ENCODE measurements at regions not wholly inside any gene's neighbourhood (a gene's known extent, or its start where the extent isn't known, plus 50 kb on each side); places are given as distances from the start of the nearest gene placed in this dataset.
"Not testable (repeated sequence)": the region's sequence is repeated elsewhere in the genome, so short reads cannot be mapped to it uniquely, and the experiment has no call there.

GRCh38 chr7:6934981-6935380 is 108.9 kb upstream of the CCZ1B start:
- no peaks in the 10 kb centered on the region for H3K36me3 ChIP-seq
- H3K4me1 ChIP-seq, result no peaks in the 10 kb centered on the region
- intact Hi-C loops (cut with DNase I), result no loop called here
- H3K4me3 ChIP-seq, result no peak overlapping the region
- H3K27me3 ChIP-seq, result no peaks in the 10 kb centered on the region
- TF ChIP-seq EP300 (IDR thresholded peaks at IDR 0.05) (no peak), POLR2AphosphoS5 (IDR thresholded peaks at IDR 0.05) (no peak), POLR2A (IDR thresholded peaks at IDR 0.05) (no peak)
- TF ChIP-seq, protein P1, sequence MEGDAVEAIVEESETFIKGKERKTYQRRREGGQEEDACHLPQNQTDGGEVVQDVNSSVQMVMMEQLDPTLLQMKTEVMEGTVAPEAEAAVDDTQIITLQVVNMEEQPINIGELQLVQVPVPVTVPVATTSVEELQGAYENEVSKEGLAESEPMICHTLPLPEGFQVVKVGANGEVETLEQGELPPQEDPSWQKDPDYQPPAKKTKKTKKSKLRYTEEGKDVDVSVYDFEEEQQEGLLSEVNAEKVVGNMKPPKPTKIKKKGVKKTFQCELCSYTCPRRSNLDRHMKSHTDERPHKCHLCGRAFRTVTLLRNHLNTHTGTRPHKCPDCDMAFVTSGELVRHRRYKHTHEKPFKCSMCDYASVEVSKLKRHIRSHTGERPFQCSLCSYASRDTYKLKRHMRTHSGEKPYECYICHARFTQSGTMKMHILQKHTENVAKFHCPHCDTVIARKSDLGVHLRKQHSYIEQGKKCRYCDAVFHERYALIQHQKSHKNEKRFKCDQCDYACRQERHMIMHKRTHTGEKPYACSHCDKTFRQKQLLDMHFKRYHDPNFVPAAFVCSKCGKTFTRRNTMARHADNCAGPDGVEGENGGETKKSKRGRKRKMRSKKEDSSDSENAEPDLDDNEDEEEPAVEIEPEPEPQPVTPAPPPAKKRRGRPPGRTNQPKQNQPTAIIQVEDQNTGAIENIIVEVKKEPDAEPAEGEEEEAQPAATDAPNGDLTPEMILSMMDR (IDR thresholded peaks at IDR 0.05), result no peak
- no peak overlapping the region for H3K27ac ChIP-seq
- no peaks in the 10 kb centered on the region for H3K9me3 ChIP-seq
- no peak for DNase-seq
- WGBS, 2 donors, result 93 to 94% methylated on average over 21 of the region's 21 CpGs

DNA sequence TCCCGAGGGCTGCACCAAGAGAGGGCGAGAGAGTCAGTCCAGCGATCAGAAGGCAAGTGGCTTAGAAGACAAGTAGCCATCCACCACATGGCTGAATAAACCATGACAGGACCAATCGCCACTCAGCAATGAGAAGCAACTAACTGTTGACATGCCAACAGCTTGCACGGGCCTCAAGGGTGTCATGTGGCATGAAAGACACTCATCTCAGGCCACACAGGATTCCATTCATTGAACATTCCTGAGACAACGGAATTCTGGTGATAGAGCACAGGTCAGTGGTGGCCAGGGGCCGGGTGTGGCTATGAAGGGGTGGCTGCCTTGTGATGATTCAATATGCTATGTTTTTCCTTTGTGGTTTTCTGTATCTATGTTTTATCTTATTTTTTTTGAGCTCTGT is 110.6 kb upstream of the CCZ1B start:
- H3K27me3 ChIP-seq; H3K4me1 ChIP-seq; intact Hi-C loops (cut with DNase I); DNase-seq; H3K27ac ChIP-seq; H3K36me3 ChIP-seq; H3K4me3 ChIP-seq; H3K9me3 ChIP-seq: not testable (repeated sequence)
- 89 to 90% methylated on average over 7 of the region's 7 CpGs for WGBS, 2 donors

GRCh38 chr7:6937746-6938145 is 111.7 kb upstream of the CCZ1B start:
- H3K36me3 ChIP-seq; H3K9me3 ChIP-seq; intact Hi-C loops (cut with DNase I); DNase-seq; H3K4me1 ChIP-seq; H3K27ac ChIP-seq; H3K4me3 ChIP-seq; H3K27me3 ChIP-seq: not testable (repeated sequence)
- 84 to 88% methylated on average over 8 to 9 of the region's 9 CpGs for WGBS, 2 donors

DNA sequence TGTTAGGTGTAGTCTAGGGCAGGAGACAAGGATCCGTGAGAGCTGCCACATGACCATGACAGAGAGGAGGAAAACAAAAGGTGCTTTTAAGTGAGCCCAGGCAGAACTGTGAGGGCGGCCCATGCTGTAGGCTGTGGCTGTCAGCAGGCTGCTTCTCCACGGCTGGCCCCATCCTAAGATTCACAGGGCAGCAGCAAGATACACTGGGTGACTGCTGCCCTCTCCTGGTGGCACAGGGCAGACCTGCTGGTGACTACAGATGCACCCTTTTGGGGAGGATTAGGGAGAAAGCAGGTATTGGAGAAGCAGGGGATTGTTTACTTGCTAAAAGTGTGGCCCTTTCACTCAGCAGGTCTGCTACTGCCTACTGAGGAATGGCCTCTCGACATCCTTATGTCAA is 112.2 kb upstream of the CCZ1B start:
- H3K9me3 ChIP-seq; H3K27ac ChIP-seq; H3K4me3 ChIP-seq; H3K36me3 ChIP-seq; intact Hi-C loops (cut with DNase I); H3K27me3 ChIP-seq; H3K4me1 ChIP-seq; DNase-seq: not testable (repeated sequence)
- WGBS, 2 donors, result 18 to 22% methylated on average over 4 of the region's 4 CpGs
- TF ChIP-seq, protein P1 (IDR thresholded peaks at IDR 0.05), result peak in 1 of 4 experiments; percentile 40

GRCh38 chr7:6939126-6939525 is 113.1 kb upstream of the CCZ1B start:
- H3K36me3 ChIP-seq; H3K27ac ChIP-seq; H3K4me3 ChIP-seq; DNase-seq; intact Hi-C loops (cut with DNase I); H3K9me3 ChIP-seq; H3K27me3 ChIP-seq; H3K4me1 ChIP-seq: not testable (repeated sequence)
- 84 to 92% methylated on average over 11 of the region's 11 CpGs for WGBS, 2 donors

- H3K27me3 ChIP-seq; intact Hi-C loops (cut with DNase I); H3K36me3 ChIP-seq; H3K9me3 ChIP-seq; H3K27ac ChIP-seq; H3K4me1 ChIP-seq; H3K4me3 ChIP-seq; DNase-seq: not testable (repeated sequence)
- WGBS, 2 donors, result 92 to 93% methylated on average over 17 of the region's 17 CpGs
Measured at GRCh38 chr7:6939896-6940295, 113.8 kb upstream of the CCZ1B start.

- H3K4me3 ChIP-seq; intact Hi-C loops (cut with DNase I); H3K27me3 ChIP-seq; DNase-seq; H3K36me3 ChIP-seq; H3K27ac ChIP-seq; H3K9me3 ChIP-seq; H3K4me1 ChIP-seq: not testable (repeated sequence)
- WGBS, 2 donors, result 82 to 86% methylated on average over 5 of the region's 5 CpGs
Measured at GRCh38 chr7:6946873-6947272, 120.8 kb upstream of the CCZ1B start.

- intact Hi-C loops (cut with DNase I), result not testable (repeated sequence)
Measured at GRCh38 chr7:6950231-6950630, 124.2 kb upstream of the CCZ1B start.

GRCh38 chr7:6951553-6951952 is 125.5 kb upstream of the CCZ1B start:
- H3K4me1 ChIP-seq; H3K4me3 ChIP-seq; H3K27me3 ChIP-seq; H3K27ac ChIP-seq; H3K9me3 ChIP-seq; intact Hi-C loops (cut with DNase I); DNase-seq; H3K36me3 ChIP-seq: not testable (repeated sequence)
- 88 to 89% methylated on average over 2 of the region's 2 CpGs for WGBS, 2 donors

More at GRCh38 chr7:6950231-6950630, 124.2 kb upstream of the CCZ1B start:
- not testable (repeated sequence) for DNase-seq, H3K9me3 ChIP-seq, H3K4me1 ChIP-seq, H3K36me3 ChIP-seq, H3K27me3 ChIP-seq, H3K27ac ChIP-seq
- WGBS, 2 donors, result 33% methylated on average over 15 of the region's 15 CpGs
- H3K4me3 ChIP-seq, result peak overlapping the region in 1 of 4 donors; percentile 10

Measured in sigmoid colon (tissue), 6 donors.